CD4-positive, alpha-beta memory T cell (primary cell): ENCODE measurements at regions not wholly inside any gene's neighbourhood (a gene's known extent, or its start where the extent isn't known, plus 50 kb on each side); places are given as distances from the start of the nearest gene placed in this dataset.
A peak's percentile ranks its signal among the peaks of the same experiment; 100 is the strongest.

Experiments used
- CTCF ChIA-PET: fragments of 350-600 bp; sonication (Branson Sonifier 250); formaldehyde crosslinking; loops from one replicate; lab custom pipeline; 2021; ENCODE audit warnings: inconsistent platforms; ENCODE audit not compliant: partially characterized antibody; lab: Charles Lee
- POLR2A ChIA-PET: fragments of 350-600 bp; sonication (Branson Sonifier 250); formaldehyde crosslinking; loops from one replicate; lab custom pipeline; 2021; ENCODE audit not compliant: partially characterized antibody; lab: Charles Lee
- DNase-seq, 5 donors: peaks; one replicate each; pipeline versions ENCODE4 v3.0.0 to v3.0.0-alpha.2; 2020 to 2022; ENCODE audit warnings: mixed read lengths in 1 of 5
- H3K27ac ChIP-seq: one replicate; pipeline ENCODE4 v1.7.0; 2013; ENCODE audit warnings: low read depth, low read length
- H3K27me3 ChIP-seq: 2 replicates; pipeline ENCODE4 v1.7.0; 2013; ENCODE audit warnings: mild to moderate bottlenecking, low read length, moderate library complexity; ENCODE audit not compliant: insufficient read depth
- H3K36me3 ChIP-seq: 2 replicates; pipeline ENCODE4 v1.7.0; 2013; ENCODE audit warnings: mild to moderate bottlenecking, low read length, moderate library complexity; ENCODE audit not compliant: insufficient read depth
- H3K4me1 ChIP-seq: 2 replicates; pipeline ENCODE4 v1.7.0; 2013; ENCODE audit warnings: mild to moderate bottlenecking, low read length, moderate library complexity; ENCODE audit not compliant: insufficient read depth
- H3K4me3 ChIP-seq, 2 donors: one replicate each; pipeline ENCODE4 v1.7.0; 2013; ENCODE audit warnings: low read length in 2 of 2, mild to moderate bottlenecking in 1 of 2
- H3K9me3 ChIP-seq, 2 donors: one replicate each; pipeline ENCODE4 v1.7.0; 2013; ENCODE audit warnings: low read length in 2 of 2, control low read depth in 1 of 2; ENCODE audit not compliant: control insufficient read depth in 1 of 2
- H3K27ac Mint-ChIP-seq, 7 donors: one replicate each; pipeline ENCODE4 v1.8.0; 2020 to 2021; ENCODE audit warnings: mixed read lengths in 7 of 7, mild to moderate bottlenecking in 6 of 7, inconsistent platforms in 3 of 7, moderate library complexity in 3 of 7
- H3K27me3 Mint-ChIP-seq, 2 donors: one replicate each; pipeline ENCODE4 v1.8.0; 2020 to 2021; ENCODE audit warnings: mixed read lengths in 2 of 2
- H3K36me3 Mint-ChIP-seq, 2 donors: one replicate each; pipeline ENCODE4 v1.8.0; 2020 to 2021; ENCODE audit warnings: mixed read lengths in 2 of 2, inconsistent platforms in 1 of 2, mild to moderate bottlenecking in 1 of 2
- H3K4me1 Mint-ChIP-seq, 4 donors: one replicate each; pipeline ENCODE4 v1.8.0; 2020 to 2021; ENCODE audit warnings: mixed read lengths in 4 of 4, mild to moderate bottlenecking in 1 of 4
- H3K4me3 Mint-ChIP-seq, 8 donors: one replicate each; pipeline ENCODE4 v1.8.0; 2020 to 2021; ENCODE audit warnings: mixed read lengths in 8 of 8, mild to moderate bottlenecking in 7 of 8, moderate library complexity in 6 of 8, inconsistent platforms in 3 of 8
- H3K9me3 Mint-ChIP-seq, 8 donors: one replicate each; pipeline ENCODE4 v1.8.0; 2020 to 2021; ENCODE audit warnings: mixed read lengths in 8 of 8, mild to moderate bottlenecking in 5 of 8, inconsistent platforms in 3 of 8, moderate library complexity in 1 of 8
- intact Hi-C: fragments of 100-400 bp; cut with micrococcal nuclease; formaldehyde crosslinking; loops from one replicate; pipeline ENCODE4 v1.15.1; 2023

DNA sequence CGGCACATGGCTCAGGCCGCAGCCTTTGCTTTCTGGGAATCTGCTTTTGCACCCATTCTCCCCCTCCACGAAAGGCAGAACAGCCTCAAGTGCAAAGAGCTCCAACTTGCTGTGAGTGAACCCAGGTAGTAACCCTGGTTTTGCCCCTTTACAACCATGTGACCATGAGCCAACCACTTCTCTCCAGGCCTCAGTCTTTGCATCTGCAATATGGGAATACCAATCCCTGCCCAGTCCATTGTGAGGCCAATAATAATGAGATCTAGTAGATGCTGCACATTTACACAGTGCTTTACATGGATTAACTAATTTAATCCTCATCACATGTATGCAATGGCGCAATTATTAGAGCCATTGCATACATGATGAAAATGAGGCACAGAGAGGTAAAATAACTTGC, 108.9 kb upstream of the MYL2 start:
- Mint-ChIP-seq H3K4me1 (peaks cover 0 to 12% (median 5%) of the 10 kb centered on the region in 4 donors), H3K27me3 (peaks cover 34 to 39% of the 10 kb centered on the region in 2 donors), H3K36me3 (no peaks in the 10 kb centered on the region), H3K4me3 (no peak overlapping the region), H3K27ac (no peak overlapping the region), H3K9me3 (no peaks in the 10 kb centered on the region)
- Histone ChIP-seq H3K36me3 (no peaks in the 10 kb centered on the region), H3K27me3 (peaks cover 18% of the 10 kb centered on the region), H3K27ac (no peak overlapping the region), H3K4me1 (peaks cover 6% of the 10 kb centered on the region), H3K9me3 (no peaks in the 10 kb centered on the region), H3K4me3 (no peak overlapping the region)
- CTCF ChIA-PET, result interaction anchor here (0.6 kb wide), 1 partner anchor 129 kb away, joined by 3 read pairs; no protein-coding TSS in a partner anchor
- intact Hi-C loops, result no loop called here
- no peak for DNase-seq
- POLR2A ChIA-PET, result no interaction called here

GRCh38 chr12:111028830-111029229, 108.5 kb upstream of the MYL2 start:
- no peak overlapping the region for H3K27ac Mint-ChIP-seq
- no peak overlapping the region for H3K4me3 ChIP-seq
- H3K36me3 ChIP-seq, result no peaks in the 10 kb centered on the region
- H3K4me1 ChIP-seq, result peaks cover 6% of the 10 kb centered on the region
- DNase-seq, result no peak
- peaks cover 18% of the 10 kb centered on the region for H3K27me3 ChIP-seq
- H3K27ac ChIP-seq, result no peak overlapping the region
- H3K4me3 Mint-ChIP-seq, result no peak overlapping the region
- intact Hi-C loops, result no loop called here
- peaks cover 0 to 14% (median 6%) of the 10 kb centered on the region in 4 donors for H3K4me1 Mint-ChIP-seq
- H3K9me3 ChIP-seq, result no peaks in the 10 kb centered on the region
- CTCF ChIA-PET, result interaction anchor here (0.6 kb wide), 1 partner anchor 130 kb away, joined by 3 read pairs; no protein-coding TSS in a partner anchor
- no peaks in the 10 kb centered on the region for H3K36me3 Mint-ChIP-seq
- H3K9me3 Mint-ChIP-seq, result no peaks in the 10 kb centered on the region
- peaks cover 34 to 41% of the 10 kb centered on the region in 2 donors for H3K27me3 Mint-ChIP-seq
- POLR2A ChIA-PET, result no interaction called here

GRCh38 chr12:111027431-111027830, 107.1 kb upstream of the MYL2 start:
- H3K9me3 Mint-ChIP-seq, result no peaks in the 10 kb centered on the region
- H3K27me3 Mint-ChIP-seq, result peaks cover 27 to 46% of the 10 kb centered on the region in 2 donors
- POLR2A ChIA-PET, result no interaction called here
- no peaks in the 10 kb centered on the region for H3K9me3 ChIP-seq
- no peak overlapping the region for H3K27ac Mint-ChIP-seq
- H3K4me3 ChIP-seq, result no peak overlapping the region
- peaks cover 0 to 10% (median 4%) of the 10 kb centered on the region in 4 donors for H3K4me1 Mint-ChIP-seq
- peaks cover 7% of the 10 kb centered on the region for H3K27me3 ChIP-seq
- DNase-seq, result no peak
- H3K27ac ChIP-seq, result no peak overlapping the region
- CTCF ChIA-PET, result interaction anchor here (0.9 to 2.0 kb wide), 2 partner anchors 147 to 286 kb away, joined by 3 to 6 read pairs; no protein-coding TSS in a partner anchor
- no peak overlapping the region for H3K4me3 Mint-ChIP-seq
- H3K36me3 Mint-ChIP-seq, result no peaks in the 10 kb centered on the region
- H3K4me1 ChIP-seq, result no peaks in the 10 kb centered on the region
- intact Hi-C loops, result no loop called here
- no peaks in the 10 kb centered on the region for H3K36me3 ChIP-seq

- H3K27me3 Mint-ChIP-seq, result peaks cover 15 to 41% of the 10 kb centered on the region in 2 donors
Observed at GRCh38 chr12:111025792-111026430, 105.5 kb upstream of the MYL2 start.

GRCh38 chr12:111025301-111025700, 104.9 kb upstream of the MYL2 start:
- H3K4me1 ChIP-seq, result no peaks in the 10 kb centered on the region
- Mint-ChIP-seq H3K9me3 (no peaks in the 10 kb centered on the region), H3K36me3 (no peaks in the 10 kb centered on the region), H3K4me1 (peaks cover 0 to 9% (median 4%) of the 10 kb centered on the region in 4 donors), H3K27me3 (peaks cover 13 to 41% of the 10 kb centered on the region in 2 donors), H3K27ac (peak overlapping the region in 1 of 7 donors; percentile 66), H3K4me3 (no peak overlapping the region)
- POLR2A ChIA-PET, result no interaction called here
- H3K4me3 ChIP-seq, result no peak overlapping the region
- H3K36me3 ChIP-seq, result no peaks in the 10 kb centered on the region
- H3K9me3 ChIP-seq, result no peaks in the 10 kb centered on the region
- peaks cover 4% of the 10 kb centered on the region for H3K27me3 ChIP-seq
- no peak overlapping the region for H3K27ac ChIP-seq
- DNase-seq, result no peak
- CTCF ChIA-PET, result interaction anchor here (1.1 to 6.0 kb wide), 3 partner anchors 24 to 289 kb away, joined by 4 to 34 read pairs (median 4); no protein-coding TSS in a partner anchor
- intact Hi-C loops, result no loop called here

More at GRCh38 chr12:111025792-111026430, 105.5 kb upstream of the MYL2 start:
- Histone ChIP-seq H3K9me3 (no peaks in the 10 kb centered on the region), H3K27ac (no peak overlapping the region), H3K4me3 (no peak overlapping the region), H3K4me1 (no peaks in the 10 kb centered on the region), H3K36me3 (no peaks in the 10 kb centered on the region), H3K27me3 (peaks cover 4% of the 10 kb centered on the region)
- CTCF ChIA-PET, result interaction anchor here (1.1 to 6.0 kb wide), 4 partner anchors 25 to 288 kb away, joined by 3 to 34 read pairs (median 4); no protein-coding TSS in a partner anchor
- no peak overlapping the region for H3K4me3 Mint-ChIP-seq
- peak overlapping the region in 1 of 7 donors; percentile 20 for H3K27ac Mint-ChIP-seq
- intact Hi-C loops, result no loop called here
- H3K36me3 Mint-ChIP-seq, result no peaks in the 10 kb centered on the region
- POLR2A ChIA-PET, result no interaction called here
- no peaks in the 10 kb centered on the region for H3K9me3 Mint-ChIP-seq
- peaks cover 0 to 9% (median 4%) of the 10 kb centered on the region in 4 donors for H3K4me1 Mint-ChIP-seq
- DNase-seq, result no peak

DNA sequence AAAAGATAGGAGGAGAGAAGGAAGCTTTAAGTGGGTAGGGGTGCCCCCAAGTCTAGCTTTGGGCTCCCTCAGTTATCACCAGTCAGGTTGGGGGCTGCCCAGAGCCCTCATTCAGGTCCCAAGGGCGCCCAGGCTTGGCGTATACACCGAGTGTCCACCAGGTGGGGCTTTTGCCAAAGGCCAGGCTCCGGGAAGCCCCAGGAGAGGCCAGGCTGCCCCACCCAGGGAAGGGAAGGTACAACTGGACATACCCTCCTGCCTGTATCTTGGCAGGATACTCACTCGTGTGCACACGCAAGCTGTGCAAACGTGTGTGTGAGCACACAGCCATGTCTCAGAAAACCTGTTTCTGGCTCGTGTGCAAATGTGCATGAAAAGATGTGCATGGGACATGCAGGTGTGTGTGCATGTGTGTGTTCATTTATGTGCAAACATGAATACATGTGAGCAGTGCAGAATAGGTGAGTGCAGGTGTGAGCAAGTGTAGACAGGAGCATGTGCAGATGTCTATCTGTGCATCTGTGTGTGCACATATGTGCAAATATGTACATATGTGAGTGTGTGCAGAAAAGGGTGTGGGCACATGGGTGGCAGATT, 103.9 kb upstream of the MYL2 start:
- no peak overlapping the region for H3K27ac ChIP-seq
- peaks cover 0 to 9% (median 4%) of the 10 kb centered on the region in 4 donors for H3K4me1 Mint-ChIP-seq
- no peaks in the 10 kb centered on the region for H3K9me3 Mint-ChIP-seq
- no peaks in the 10 kb centered on the region for H3K27me3 ChIP-seq
- no peak overlapping the region for H3K4me3 Mint-ChIP-seq
- H3K27me3 Mint-ChIP-seq, result peaks cover 11 to 39% of the 10 kb centered on the region in 2 donors
- no peaks in the 10 kb centered on the region for H3K36me3 Mint-ChIP-seq
- intact Hi-C loops, result loop anchor here (1.0 kb wide), 1 partner anchor 248 kb away; no protein-coding TSS in a partner anchor
- H3K4me3 ChIP-seq, result no peak overlapping the region
- H3K9me3 ChIP-seq, result no peaks in the 10 kb centered on the region
- peak; percentile 30 to 50 (median 36) for DNase-seq
- CTCF ChIA-PET, result interaction anchor here (0.8 to 6.0 kb wide), 10 partner anchors 14 to 293 kb away, joined by 3 to 34 read pairs (median 4); no protein-coding TSS in a partner anchor
- POLR2A ChIA-PET, result no interaction called here
- no peaks in the 10 kb centered on the region for H3K36me3 ChIP-seq
- H3K4me1 ChIP-seq, result no peaks in the 10 kb centered on the region
- H3K27ac Mint-ChIP-seq, result no peak overlapping the region

DNA sequence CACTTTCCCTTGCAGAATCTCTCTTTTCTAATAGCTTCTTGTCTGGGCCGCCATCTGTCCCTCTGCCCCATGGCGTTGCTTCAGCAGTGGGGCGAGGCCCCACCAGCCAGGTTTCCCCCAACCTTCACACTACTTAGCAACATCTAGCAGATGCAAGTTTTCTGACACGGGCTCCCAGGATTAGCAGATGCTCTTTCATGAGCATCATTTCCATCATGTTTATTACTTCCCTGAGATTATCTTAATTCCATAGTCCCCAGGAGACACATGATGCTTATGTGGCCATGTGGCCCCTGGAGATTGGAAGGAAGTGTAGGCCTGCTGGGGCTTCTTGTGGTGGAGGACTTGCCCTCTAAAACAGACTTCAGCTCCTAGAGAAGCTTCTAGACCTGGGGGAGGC, 102.0 kb upstream of the MYL2 start:
- no peak overlapping the region for H3K27ac ChIP-seq
- no peaks in the 10 kb centered on the region for H3K36me3 ChIP-seq
- H3K9me3 ChIP-seq, result no peaks in the 10 kb centered on the region
- no peaks in the 10 kb centered on the region for H3K4me1 ChIP-seq
- no peaks in the 10 kb centered on the region for H3K9me3 Mint-ChIP-seq
- ChIA-PET CTCF (interaction anchor here (1.6 to 6.0 kb wide), 3 partner anchors 246 to 292 kb away, joined by 5 to 34 read pairs (median 16); no protein-coding TSS in a partner anchor), POLR2A (no interaction called here)
- H3K4me1 Mint-ChIP-seq, result peaks cover 0 to 9% (median 4%) of the 10 kb centered on the region in 4 donors
- peaks cover 10 to 41% of the 10 kb centered on the region in 2 donors for H3K27me3 Mint-ChIP-seq
- DNase-seq, result no peak
- intact Hi-C loops, result no loop called here
- no peaks in the 10 kb centered on the region for H3K36me3 Mint-ChIP-seq
- no peaks in the 10 kb centered on the region for H3K27me3 ChIP-seq
- H3K4me3 Mint-ChIP-seq, result no peak overlapping the region
- no peak overlapping the region for H3K27ac Mint-ChIP-seq
- H3K4me3 ChIP-seq, result no peak overlapping the region
